ENCODE measurements at regions not wholly inside any gene's neighbourhood (a gene's known extent, or its start where the extent isn't known, plus 50 kb on each side); places are given as distances from the start of the nearest gene placed in this dataset.

GRCh38 chr4:130359542-130359941, 1263.6 kb downstream of the C4orf33 start:
- TF ChIP-seq POLR2A (IDR thresholded peaks at IDR 0.05) (no peak), CTCF (IDR thresholded peaks at IDR 0.05) (no peak), POLR2AphosphoS5 (IDR thresholded peaks at IDR 0.05) (no peak)
